ENCODE measurements at regions not wholly inside any gene's neighbourhood (a gene's known extent, or its start where the extent isn't known, plus 50 kb on each side); places are given as distances from the start of the nearest gene placed in this dataset.

DNA sequence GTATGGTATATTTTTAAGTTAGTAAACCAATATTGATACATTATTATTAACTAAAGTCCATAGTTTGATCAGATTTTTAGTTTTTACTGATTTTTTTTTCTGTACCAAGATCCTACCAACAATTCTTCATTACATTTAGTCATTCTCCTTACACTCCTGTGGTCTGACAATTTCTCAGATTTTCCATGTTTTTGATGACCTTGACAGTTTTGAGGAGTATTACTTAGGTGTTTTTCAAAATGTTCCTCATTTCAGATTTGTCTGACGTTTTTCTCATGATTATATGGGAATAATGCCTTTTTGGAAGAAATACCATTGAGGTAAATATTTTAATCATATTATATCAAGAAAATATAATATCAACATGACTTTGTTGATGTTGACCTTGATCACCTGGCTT, 423.8 kb downstream of the PPP4R3C start:
- Histone ChIP-seq H3K9me3 (ENCODE audit: control insufficient read depth in 5 of 5, low read length in 5 of 5) (no peaks in the 10 kb centered on the region), H3K36me3 (ENCODE audit: control insufficient read depth in 5 of 5, insufficient read depth in 5 of 5, low read length in 5 of 5) (no peaks in the 10 kb centered on the region), H3K27me3 (ENCODE audit: control insufficient read depth in 5 of 5, insufficient read depth in 4 of 5, low read length in 5 of 5) (no peaks in the 10 kb centered on the region), H3K4me1 (ENCODE audit: control insufficient read depth in 5 of 5, insufficient read depth in 5 of 5, low read length in 5 of 5) (no peaks in the 10 kb centered on the region), H3K27ac (ENCODE audit: low read depth, low read length) (no peak overlapping the region), H3K9ac (ENCODE audit: low read length in 5 of 5) (no peak overlapping the region), H3K4me3 (ENCODE audit: low read depth in 1 of 5, low read length in 5 of 5) (no peak overlapping the region)

DNA sequence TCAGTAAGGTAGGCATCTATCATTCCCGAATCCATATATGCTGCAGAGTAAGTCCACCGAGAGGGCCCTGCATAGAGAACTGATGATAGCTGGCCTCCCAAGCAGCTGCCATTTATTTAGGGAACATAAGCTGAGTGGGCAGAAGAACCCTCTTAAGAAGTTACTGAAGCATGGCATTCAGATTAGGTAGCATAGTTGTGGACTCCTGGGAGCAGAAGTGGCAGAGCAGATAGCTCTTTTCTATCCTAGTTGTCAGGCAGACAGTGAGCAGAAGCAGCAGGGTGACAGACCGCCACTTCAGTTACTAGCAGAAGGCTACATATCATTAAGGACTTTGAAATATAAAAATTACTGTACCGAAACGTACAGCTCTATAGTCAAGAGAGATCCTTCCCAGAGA, 454.7 kb downstream of the PPP4R3C start:
- H3K4me3 ChIP-seq (ENCODE audit: low read depth in 1 of 5, low read length in 5 of 5): no peak overlapping the region
- H3K36me3 ChIP-seq (ENCODE audit: control insufficient read depth in 5 of 5, insufficient read depth in 5 of 5, low read length in 5 of 5): no peaks in the 10 kb centered on the region
- H3K27me3 ChIP-seq (ENCODE audit: control insufficient read depth in 5 of 5, insufficient read depth in 4 of 5, low read length in 5 of 5): no peaks in the 10 kb centered on the region
- no peaks in the 10 kb centered on the region for H3K9me3 ChIP-seq (ENCODE audit: control insufficient read depth in 5 of 5, low read length in 5 of 5)
- H3K9ac ChIP-seq (ENCODE audit: low read length in 5 of 5): no peak overlapping the region
- no peak overlapping the region for H3K27ac ChIP-seq (ENCODE audit: low read depth, low read length)
- H3K4me1 ChIP-seq (ENCODE audit: control insufficient read depth in 5 of 5, insufficient read depth in 5 of 5, low read length in 5 of 5): no peaks in the 10 kb centered on the region

DNA sequence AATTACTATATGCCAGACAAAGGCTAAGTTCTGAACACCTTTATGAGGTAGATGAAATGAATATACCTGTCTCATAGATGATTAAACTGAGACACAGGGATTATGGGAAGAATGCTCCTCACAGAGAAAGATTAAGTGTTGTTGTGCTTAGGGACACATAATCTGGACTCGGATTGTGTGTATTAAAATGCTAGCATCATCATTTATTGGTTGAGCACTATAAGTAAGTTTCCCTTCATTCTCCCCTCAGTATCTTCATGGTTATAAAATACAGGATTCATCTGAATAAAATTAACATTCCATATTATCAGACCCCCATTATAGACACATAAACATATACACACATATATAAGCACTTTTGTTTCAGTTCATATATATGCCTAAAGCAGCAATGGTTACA, 463.5 kb downstream of the PPP4R3C start:
- H3K36me3 ChIP-seq (ENCODE audit: control insufficient read depth in 5 of 5, insufficient read depth in 5 of 5, low read length in 5 of 5): no peaks in the 10 kb centered on the region
- H3K4me1 ChIP-seq (ENCODE audit: control insufficient read depth in 5 of 5, insufficient read depth in 5 of 5, low read length in 5 of 5): no peaks in the 10 kb centered on the region
- H3K4me3 ChIP-seq (ENCODE audit: low read depth in 1 of 5, low read length in 5 of 5): no peak overlapping the region
- no peak overlapping the region for H3K27ac ChIP-seq (ENCODE audit: low read depth, low read length)
- no peak overlapping the region for H3K9ac ChIP-seq (ENCODE audit: low read length in 5 of 5)
- H3K27me3 ChIP-seq (ENCODE audit: control insufficient read depth in 5 of 5, insufficient read depth in 4 of 5, low read length in 5 of 5): no peaks in the 10 kb centered on the region
- H3K9me3 ChIP-seq (ENCODE audit: control insufficient read depth in 5 of 5, low read length in 5 of 5): no peaks in the 10 kb centered on the region

DNA sequence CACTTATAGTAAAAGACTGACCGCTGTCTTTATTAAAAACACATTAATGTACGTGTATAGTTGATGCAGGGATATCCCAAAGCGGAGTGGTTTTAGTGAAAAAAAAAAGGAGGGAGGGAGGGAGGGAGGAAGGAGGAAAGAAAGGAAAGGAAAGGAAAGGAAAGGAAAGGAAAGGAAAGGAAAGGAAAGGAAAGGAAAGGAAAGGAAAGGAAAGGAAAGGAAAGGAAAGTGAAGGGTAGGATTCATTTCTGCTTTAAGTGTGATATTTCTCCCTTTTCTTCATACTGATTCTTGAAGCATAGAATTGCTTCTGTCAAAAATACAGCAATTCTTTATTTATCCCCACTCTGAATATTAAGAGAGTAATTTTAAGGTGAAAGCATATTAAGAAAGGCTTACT, 504.9 kb downstream of the PPP4R3C start:
- Histone ChIP-seq H3K27ac (ENCODE audit: low read depth, low read length) (no peak overlapping the region), H3K9ac (ENCODE audit: low read length in 5 of 5) (no peak overlapping the region), H3K27me3 (ENCODE audit: control insufficient read depth in 5 of 5, insufficient read depth in 4 of 5, low read length in 5 of 5) (no peaks in the 10 kb centered on the region), H3K36me3 (ENCODE audit: control insufficient read depth in 5 of 5, insufficient read depth in 5 of 5, low read length in 5 of 5) (no peaks in the 10 kb centered on the region), H3K4me3 (ENCODE audit: low read depth in 1 of 5, low read length in 5 of 5) (no peak overlapping the region), H3K9me3 (ENCODE audit: control insufficient read depth in 5 of 5, low read length in 5 of 5) (peaks cover 0 to 4% (median 0%) of the 10 kb centered on the region in 5 donors), H3K4me1 (ENCODE audit: control insufficient read depth in 5 of 5, insufficient read depth in 5 of 5, low read length in 5 of 5) (no peaks in the 10 kb centered on the region)

DNA sequence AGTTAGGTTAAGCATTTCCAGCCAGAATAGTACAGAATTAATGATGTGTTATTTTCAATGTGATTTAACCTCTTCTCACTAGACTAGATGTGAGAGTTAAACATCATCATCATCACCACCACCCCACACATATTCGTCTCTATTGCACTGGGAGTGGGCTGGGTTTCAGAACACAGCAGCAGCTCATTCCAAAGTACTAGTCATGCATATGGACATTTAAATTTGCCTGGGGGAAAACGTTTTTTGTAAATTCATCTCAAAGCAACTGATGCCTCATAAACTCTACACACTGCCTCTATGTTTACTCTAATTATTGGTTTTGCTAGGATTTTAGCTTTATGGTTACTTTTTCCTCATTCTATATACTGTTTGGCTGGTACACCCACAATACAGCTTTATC, 509.1 kb downstream of the PPP4R3C start:
- Histone ChIP-seq H3K4me3 (ENCODE audit: low read depth in 1 of 5, low read length in 5 of 5) (no peak overlapping the region), H3K36me3 (ENCODE audit: control insufficient read depth in 5 of 5, insufficient read depth in 5 of 5, low read length in 5 of 5) (no peaks in the 10 kb centered on the region), H3K9me3 (ENCODE audit: control insufficient read depth in 5 of 5, low read length in 5 of 5) (no peaks in the 10 kb centered on the region), H3K4me1 (ENCODE audit: control insufficient read depth in 5 of 5, insufficient read depth in 5 of 5, low read length in 5 of 5) (no peaks in the 10 kb centered on the region), H3K27ac (ENCODE audit: low read depth, low read length) (no peak overlapping the region), H3K27me3 (ENCODE audit: control insufficient read depth in 5 of 5, insufficient read depth in 4 of 5, low read length in 5 of 5) (peaks cover 0 to 3% (median 0%) of the 10 kb centered on the region in 5 donors), H3K9ac (ENCODE audit: low read length in 5 of 5) (no peak overlapping the region)

DNA sequence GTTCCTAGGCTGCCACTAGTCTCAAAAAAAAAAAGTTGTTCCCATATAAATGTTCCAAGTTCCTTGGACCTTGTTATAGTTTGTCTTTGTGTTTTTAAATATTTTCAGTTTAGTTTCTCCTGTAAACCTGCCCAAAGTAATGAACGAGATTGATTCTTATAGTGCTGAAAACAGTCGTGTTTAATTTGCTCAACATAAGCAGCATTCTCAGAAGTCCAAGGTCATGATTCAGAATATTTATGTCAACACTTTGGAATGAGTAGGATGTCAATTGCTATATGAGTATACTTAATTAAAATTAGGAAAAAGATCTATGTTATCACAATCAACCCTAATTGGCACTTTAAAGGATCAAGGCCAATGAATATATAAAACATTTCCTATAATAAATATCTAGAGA, 510.9 kb downstream of the PPP4R3C start:
- Histone ChIP-seq H3K36me3 (ENCODE audit: control insufficient read depth in 5 of 5, insufficient read depth in 5 of 5, low read length in 5 of 5) (no peaks in the 10 kb centered on the region), H3K27me3 (ENCODE audit: control insufficient read depth in 5 of 5, insufficient read depth in 4 of 5, low read length in 5 of 5) (peaks cover 0 to 3% (median 0%) of the 10 kb centered on the region in 5 donors), H3K9ac (ENCODE audit: low read length in 5 of 5) (no peak overlapping the region), H3K4me3 (ENCODE audit: low read depth in 1 of 5, low read length in 5 of 5) (no peak overlapping the region), H3K9me3 (ENCODE audit: control insufficient read depth in 5 of 5, low read length in 5 of 5) (no peaks in the 10 kb centered on the region), H3K4me1 (ENCODE audit: control insufficient read depth in 5 of 5, insufficient read depth in 5 of 5, low read length in 5 of 5) (no peaks in the 10 kb centered on the region), H3K27ac (ENCODE audit: low read depth, low read length) (no peak overlapping the region)

DNA sequence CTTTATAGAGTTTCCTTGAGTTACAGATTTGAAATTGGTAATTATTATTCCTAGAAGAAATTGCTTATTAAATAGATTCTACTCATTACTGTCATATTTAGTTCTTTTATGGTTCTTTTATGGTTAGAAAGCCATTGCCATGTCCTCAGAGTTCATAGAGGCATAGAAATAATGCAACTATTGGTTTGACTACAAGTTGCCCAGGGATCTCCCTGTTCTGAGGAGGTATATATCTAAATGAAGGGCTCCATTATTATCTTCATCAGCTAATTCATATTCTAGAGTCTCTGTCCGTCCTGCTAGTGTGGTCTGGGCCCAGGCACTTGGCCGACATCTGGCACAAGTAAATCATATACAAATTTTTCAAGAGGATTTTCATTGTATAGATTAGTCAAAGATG, 535.7 kb downstream of the PPP4R3C start:
- no peaks in the 10 kb centered on the region for H3K9me3 ChIP-seq (ENCODE audit: control insufficient read depth in 5 of 5, low read length in 5 of 5)
- H3K36me3 ChIP-seq (ENCODE audit: control insufficient read depth in 5 of 5, insufficient read depth in 5 of 5, low read length in 5 of 5): no peaks in the 10 kb centered on the region
- no peak overlapping the region for H3K4me3 ChIP-seq (ENCODE audit: low read depth in 1 of 5, low read length in 5 of 5)
- H3K27ac ChIP-seq (ENCODE audit: low read depth, low read length): no peak overlapping the region
- H3K9ac ChIP-seq (ENCODE audit: low read length in 5 of 5): no peak overlapping the region
- H3K27me3 ChIP-seq (ENCODE audit: control insufficient read depth in 5 of 5, insufficient read depth in 4 of 5, low read length in 5 of 5): peaks cover 0 to 3% (median 0%) of the 10 kb centered on the region in 5 donors
- no peaks in the 10 kb centered on the region for H3K4me1 ChIP-seq (ENCODE audit: control insufficient read depth in 5 of 5, insufficient read depth in 5 of 5, low read length in 5 of 5)

DNA sequence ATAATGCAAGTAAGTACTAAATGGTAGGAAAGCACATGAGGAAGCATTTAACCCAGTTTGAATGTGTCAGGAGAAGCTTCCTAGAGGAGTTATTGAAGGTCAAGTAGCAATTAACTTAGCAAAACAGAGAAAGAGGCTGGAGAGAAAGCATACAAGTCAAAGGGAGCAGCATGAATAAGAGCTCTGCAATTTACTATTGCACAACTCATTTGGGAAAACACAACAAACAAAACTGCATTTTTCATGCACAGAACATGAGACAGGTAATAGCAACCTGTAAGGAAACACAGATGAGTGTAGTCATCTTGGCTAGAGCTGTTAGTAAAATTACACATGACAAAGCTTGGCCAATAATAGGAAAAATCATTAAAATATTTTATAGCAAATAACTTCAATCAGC, 538.1 kb downstream of the PPP4R3C start:
- Histone ChIP-seq H3K27me3 (ENCODE audit: control insufficient read depth in 5 of 5, insufficient read depth in 4 of 5, low read length in 5 of 5) (peaks cover 0 to 3% (median 0%) of the 10 kb centered on the region in 5 donors), H3K4me1 (ENCODE audit: control insufficient read depth in 5 of 5, insufficient read depth in 5 of 5, low read length in 5 of 5) (no peaks in the 10 kb centered on the region), H3K36me3 (ENCODE audit: control insufficient read depth in 5 of 5, insufficient read depth in 5 of 5, low read length in 5 of 5) (no peaks in the 10 kb centered on the region), H3K27ac (ENCODE audit: low read depth, low read length) (no peak overlapping the region), H3K9me3 (ENCODE audit: control insufficient read depth in 5 of 5, low read length in 5 of 5) (no peaks in the 10 kb centered on the region), H3K9ac (ENCODE audit: low read length in 5 of 5) (no peak overlapping the region), H3K4me3 (ENCODE audit: low read depth in 1 of 5, low read length in 5 of 5) (no peak overlapping the region)

DNA sequence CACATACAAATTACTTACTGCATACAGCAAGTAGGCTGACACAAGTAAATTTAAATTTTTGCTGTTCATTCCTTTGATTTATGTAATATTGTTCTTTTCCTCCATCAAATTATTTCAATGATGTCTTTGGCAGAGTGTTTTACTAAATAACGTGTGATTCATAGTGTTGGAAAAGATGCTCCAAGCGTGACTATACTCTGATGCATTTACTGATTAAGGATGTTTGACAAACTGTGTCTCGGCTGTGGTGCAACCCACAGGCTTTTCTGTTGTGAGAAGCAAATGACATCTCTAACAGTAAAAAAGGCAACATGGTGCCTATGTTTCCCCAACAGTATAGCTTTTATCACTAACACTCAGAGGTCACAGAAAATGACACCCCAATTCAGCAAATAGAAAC, 540.9 kb downstream of the PPP4R3C start:
- Histone ChIP-seq H3K4me3 (ENCODE audit: low read depth in 1 of 5, low read length in 5 of 5) (no peak overlapping the region), H3K9me3 (ENCODE audit: control insufficient read depth in 5 of 5, low read length in 5 of 5) (no peaks in the 10 kb centered on the region), H3K27me3 (ENCODE audit: control insufficient read depth in 5 of 5, insufficient read depth in 4 of 5, low read length in 5 of 5) (peaks cover 0 to 10% (median 0%) of the 10 kb centered on the region in 5 donors), H3K36me3 (ENCODE audit: control insufficient read depth in 5 of 5, insufficient read depth in 5 of 5, low read length in 5 of 5) (no peaks in the 10 kb centered on the region), H3K9ac (ENCODE audit: low read length in 5 of 5) (no peak overlapping the region), H3K4me1 (ENCODE audit: control insufficient read depth in 5 of 5, insufficient read depth in 5 of 5, low read length in 5 of 5) (no peaks in the 10 kb centered on the region), H3K27ac (ENCODE audit: low read depth, low read length) (no peak overlapping the region)

DNA sequence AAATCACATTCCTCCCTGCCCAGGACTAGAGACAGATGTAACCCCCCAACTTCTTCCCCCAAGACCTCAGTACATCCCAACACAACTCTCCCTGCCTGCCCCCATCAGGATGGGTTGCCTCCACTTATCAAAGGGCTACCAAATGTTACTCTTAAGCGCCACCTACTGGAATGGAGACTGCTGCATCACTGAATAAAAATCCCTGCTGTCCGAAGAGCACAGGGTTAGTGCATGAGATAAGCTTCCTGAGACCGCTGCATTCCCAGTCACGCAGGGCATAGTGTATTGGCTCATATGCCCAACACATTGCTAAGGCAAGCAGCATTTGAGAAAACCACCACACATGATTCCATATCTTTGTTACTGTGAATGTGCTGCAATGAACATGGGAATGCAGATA, 544.5 kb downstream of the PPP4R3C start:
- H3K9me3 ChIP-seq (ENCODE audit: control insufficient read depth in 5 of 5, low read length in 5 of 5): no peaks in the 10 kb centered on the region
- H3K9ac ChIP-seq (ENCODE audit: low read length in 5 of 5): no peak overlapping the region
- H3K27me3 ChIP-seq (ENCODE audit: control insufficient read depth in 5 of 5, insufficient read depth in 4 of 5, low read length in 5 of 5): peaks cover 0 to 10% (median 0%) of the 10 kb centered on the region in 5 donors
- no peaks in the 10 kb centered on the region for H3K4me1 ChIP-seq (ENCODE audit: control insufficient read depth in 5 of 5, insufficient read depth in 5 of 5, low read length in 5 of 5)
- no peak overlapping the region for H3K4me3 ChIP-seq (ENCODE audit: low read depth in 1 of 5, low read length in 5 of 5)
- H3K36me3 ChIP-seq (ENCODE audit: control insufficient read depth in 5 of 5, insufficient read depth in 5 of 5, low read length in 5 of 5): no peaks in the 10 kb centered on the region
- H3K27ac ChIP-seq (ENCODE audit: low read depth, low read length): no peak overlapping the region

DNA sequence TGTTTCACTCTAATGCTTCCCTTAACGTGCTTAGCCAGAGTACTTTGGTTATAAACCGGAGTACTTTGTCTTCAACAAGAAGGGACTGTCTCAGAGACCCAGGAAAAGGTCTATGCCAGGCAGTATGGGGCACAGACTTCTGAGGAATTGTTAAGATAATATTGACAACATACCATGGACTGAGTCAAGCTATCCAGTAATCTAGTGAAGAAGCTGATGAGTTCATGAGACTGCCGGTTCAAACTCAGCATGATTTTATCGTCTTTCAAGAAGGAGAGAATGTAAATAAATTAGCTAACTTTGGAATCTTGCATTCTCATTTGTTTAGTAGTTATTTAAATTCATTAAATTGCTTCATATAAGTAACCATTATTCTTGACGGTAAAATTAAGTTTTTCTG, 546.1 kb downstream of the PPP4R3C start:
- H3K36me3 ChIP-seq (ENCODE audit: control insufficient read depth in 5 of 5, insufficient read depth in 5 of 5, low read length in 5 of 5): no peaks in the 10 kb centered on the region
- no peak overlapping the region for H3K9ac ChIP-seq (ENCODE audit: low read length in 5 of 5)
- H3K4me1 ChIP-seq (ENCODE audit: control insufficient read depth in 5 of 5, insufficient read depth in 5 of 5, low read length in 5 of 5): no peaks in the 10 kb centered on the region
- H3K9me3 ChIP-seq (ENCODE audit: control insufficient read depth in 5 of 5, low read length in 5 of 5): no peaks in the 10 kb centered on the region
- H3K27ac ChIP-seq (ENCODE audit: low read depth, low read length): no peak overlapping the region
- peaks cover 0 to 6% (median 0%) of the 10 kb centered on the region in 5 donors for H3K27me3 ChIP-seq (ENCODE audit: control insufficient read depth in 5 of 5, insufficient read depth in 4 of 5, low read length in 5 of 5)
- no peak overlapping the region for H3K4me3 ChIP-seq (ENCODE audit: low read depth in 1 of 5, low read length in 5 of 5)
